ENCODE measurements at regions not wholly inside any gene's neighbourhood (a gene's known extent, or its start where the extent isn't known, plus 50 kb on each side); places are given as distances from the start of the nearest gene placed in this dataset.
A peak's percentile ranks its signal among the peaks of the same experiment; 100 is the strongest.
"Not testable (repeated sequence)": the region's sequence is repeated elsewhere in the genome, so short reads cannot be mapped to it uniquely, and the experiment has no call there.

- no peak for DNase-seq
Measured at GRCh38 chr2:156003780-156004179, 328.7 kb downstream of the NR4A2 start.

GRCh38 chr2:156001851-156002250 is 330.7 kb downstream of the NR4A2 start:
- DNase-seq, result no peak

GRCh38 chr2:155997538-155997937 is 335.0 kb downstream of the NR4A2 start:
- no peak for DNase-seq

- no peak for DNase-seq
Measured at GRCh38 chr2:155994315-155994714, 338.2 kb downstream of the NR4A2 start.

GRCh38 chr2:155983845-155984244 is 348.7 kb downstream of the NR4A2 start:
- DNase-seq, result no peak

- DNase-seq, result no peak
Measured at GRCh38 chr2:155982135-155982534, 350.4 kb downstream of the NR4A2 start.

GRCh38 chr2:155980941-155981560 is 351.5 kb downstream of the NR4A2 start:
- peak; percentile 2 for DNase-seq

GRCh38 chr2:155975734-155976133 is 356.8 kb downstream of the NR4A2 start:
- DNase-seq, result no peak

GRCh38 chr2:155972916-155973315 is 359.6 kb downstream of the NR4A2 start:
- no peak for DNase-seq

- DNase-seq, result not testable (repeated sequence)
Measured at GRCh38 chr2:155966064-155966471, 366.5 kb downstream of the NR4A2 start.

GRCh38 chr2:155965415-155966063 is 367.0 kb downstream of the NR4A2 start:
- no peak for DNase-seq

GRCh38 chr2:155961641-155962040 is 370.9 kb downstream of the NR4A2 start:
- no peak for DNase-seq

- no peak for DNase-seq
Measured at GRCh38 chr2:155958834-155959233, 373.7 kb downstream of the NR4A2 start.

GRCh38 chr2:155947069-155947468 is 385.5 kb downstream of the NR4A2 start:
- DNase-seq, result no peak

GRCh38 chr2:155944218-155944617 is 388.3 kb downstream of the NR4A2 start:
- no peak for DNase-seq

- DNase-seq, result no peak
Measured at GRCh38 chr2:155930312-155930711, 402.2 kb downstream of the NR4A2 start.

GRCh38 chr2:155917380-155917779 is 415.1 kb downstream of the NR4A2 start:
- DNase-seq, result no peak

GRCh38 chr2:155913356-155913755 is 419.2 kb downstream of the NR4A2 start:
- DNase-seq, result no peak

GRCh38 chr2:155908567-155908966 is 424.0 kb downstream of the NR4A2 start:
- DNase-seq, result no peak

- DNase-seq, result no peak
Measured at GRCh38 chr2:155907211-155907610, 425.3 kb downstream of the NR4A2 start.

GRCh38 chr2:155905657-155906056 is 426.9 kb downstream of the NR4A2 start:
- DNase-seq, result no peak

- DNase-seq, result no peak
Measured at GRCh38 chr2:155904720-155905119, 427.8 kb downstream of the NR4A2 start.

- no peak for DNase-seq
Measured at GRCh38 chr2:155902635-155903034, 429.9 kb downstream of the NR4A2 start.

- DNase-seq, result no peak
Measured at GRCh38 chr2:155895016-155895415, 437.5 kb downstream of the NR4A2 start.

- not testable (repeated sequence) for DNase-seq
Measured at GRCh38 chr2:155880382-155880781, 452.1 kb downstream of the NR4A2 start.
